GM23248 (cell line): ENCODE measurements at regions not wholly inside any gene's neighbourhood (a gene's known extent, or its start where the extent isn't known, plus 50 kb on each side); places are given as distances from the start of the nearest gene placed in this dataset.
"Not testable (repeated sequence)": the region's sequence is repeated elsewhere in the genome, so short reads cannot be mapped to it uniquely, and the experiment has no call there.

ENCODE experiments used
- DNase-seq: peaks from one replicate; pipeline ENCODE4 v3.0.0-alpha.2; 2015
- H2AFZ ChIP-seq: fragments of 200-600 bp; sonication (generic); 2 replicates; pipeline ENCODE4 v1.6.1; 2016; ENCODE audit warnings: antibody characterized with exemption
- H3F3A ChIP-seq: fragments of 200-600 bp; sonication (generic); 2 replicates; pipeline ENCODE4 v1.6.1; 2016; ENCODE audit warnings: mild to moderate bottlenecking, antibody characterized with exemption, mixed run types; ENCODE audit not compliant: insufficient read depth
- H3K27ac ChIP-seq: fragments of 200-600 bp; sonication (generic); 2 replicates; pipeline ENCODE4 v1.5.1; 2016; ENCODE audit warnings: mild to moderate bottlenecking
- H3K27me3 ChIP-seq: fragments of 200-600 bp; sonication (generic); replicated peaks from 2 replicates; pipeline ENCODE4 v1.6.1; 2016; ENCODE audit warnings: mild to moderate bottlenecking; ENCODE audit not compliant: insufficient read depth
- H3K36me3 ChIP-seq: fragments of 200-600 bp; sonication (generic); 2 replicates; pipeline ENCODE4 v1.6.1; 2016; ENCODE audit warnings: low read depth, mild to moderate bottlenecking
- H3K4me1 ChIP-seq: fragments of 200-600 bp; sonication (generic); 2 replicates; pipeline ENCODE4 v1.6.1; 2016; ENCODE audit warnings: mild to moderate bottlenecking; ENCODE audit not compliant: insufficient read depth
- H3K4me2 ChIP-seq: fragments of 200-600 bp; sonication (generic); one replicate; pipeline ENCODE4 v1.6.1; 2016; ENCODE audit warnings: mild to moderate bottlenecking; ENCODE audit not compliant: unreplicated experiment
- H3K4me3 ChIP-seq: fragments of 200-600 bp; sonication (generic); 2 replicates; pipeline ENCODE4 v1.5.1; 2016; ENCODE audit warnings: mild to moderate bottlenecking
- H3K79me2 ChIP-seq: fragments of 200-600 bp; sonication (generic); 2 replicates; pipeline ENCODE4 v1.6.1; 2016; ENCODE audit warnings: mild to moderate bottlenecking; ENCODE audit not compliant: insufficient read depth
- H3K9ac ChIP-seq: fragments of 200-600 bp; sonication (generic); 2 replicates; pipeline ENCODE4 v1.6.1; 2016; ENCODE audit warnings: mild to moderate bottlenecking
- H3K9me2 ChIP-seq: fragments of 200-600 bp; sonication (generic); 2 replicates; pipeline ENCODE4 v1.6.1; 2016; ENCODE audit warnings: mixed run types, mild to moderate bottlenecking, moderate library complexity; ENCODE audit not compliant: insufficient read depth
- H3K9me3 ChIP-seq: fragments of 200-600 bp; sonication (generic); one replicate; pipeline ENCODE4 v1.6.1; 2017; ENCODE audit warnings: low read depth
- H4K20me1 ChIP-seq: fragments of 200-600 bp; sonication (generic); 2 replicates; pipeline ENCODE4 v1.6.0; 2016; ENCODE audit not compliant: insufficient read depth
- EZH2 ChIP-seq: fragments of 200-600 bp; sonication (generic); IDR thresholded peaks from 2 replicates; pipeline ENCODE4 v1.6.1; 2018; ENCODE audit warnings: antibody characterized with exemption, mild to moderate bottlenecking; ENCODE audit not compliant: insufficient read depth, poor library complexity, severe bottlenecking
- EZH2phosphoT487 ChIP-seq: fragments of 200-600 bp; sonication (generic); IDR thresholded peaks from 2 replicates; pipeline ENCODE4 v1.6.1; 2018; ENCODE audit warnings: antibody characterized with exemption, moderate library complexity, mild to moderate bottlenecking, low read depth; ENCODE audit not compliant: insufficient read depth
- WGBS, 2 experiments: methylation state at CpG; one replicate each; pipeline ENCODE4 v1.1.6; 2015 to 2017; ENCODE audit warnings: low lambda C conversion rate in 2 of 2, low coverage in 1 of 2; ENCODE audit errors: missing lambda C conversion rate in 2 of 2; 5-methylcytosine and 5-hydroxymethylcytosine counted together
- in situ Hi-C: fragments of 300-500 bp; cut with MboI; formaldehyde crosslinking; loops from 2 replicates; pipeline ENCODE4 v1.15.0; 2020

DNA sequence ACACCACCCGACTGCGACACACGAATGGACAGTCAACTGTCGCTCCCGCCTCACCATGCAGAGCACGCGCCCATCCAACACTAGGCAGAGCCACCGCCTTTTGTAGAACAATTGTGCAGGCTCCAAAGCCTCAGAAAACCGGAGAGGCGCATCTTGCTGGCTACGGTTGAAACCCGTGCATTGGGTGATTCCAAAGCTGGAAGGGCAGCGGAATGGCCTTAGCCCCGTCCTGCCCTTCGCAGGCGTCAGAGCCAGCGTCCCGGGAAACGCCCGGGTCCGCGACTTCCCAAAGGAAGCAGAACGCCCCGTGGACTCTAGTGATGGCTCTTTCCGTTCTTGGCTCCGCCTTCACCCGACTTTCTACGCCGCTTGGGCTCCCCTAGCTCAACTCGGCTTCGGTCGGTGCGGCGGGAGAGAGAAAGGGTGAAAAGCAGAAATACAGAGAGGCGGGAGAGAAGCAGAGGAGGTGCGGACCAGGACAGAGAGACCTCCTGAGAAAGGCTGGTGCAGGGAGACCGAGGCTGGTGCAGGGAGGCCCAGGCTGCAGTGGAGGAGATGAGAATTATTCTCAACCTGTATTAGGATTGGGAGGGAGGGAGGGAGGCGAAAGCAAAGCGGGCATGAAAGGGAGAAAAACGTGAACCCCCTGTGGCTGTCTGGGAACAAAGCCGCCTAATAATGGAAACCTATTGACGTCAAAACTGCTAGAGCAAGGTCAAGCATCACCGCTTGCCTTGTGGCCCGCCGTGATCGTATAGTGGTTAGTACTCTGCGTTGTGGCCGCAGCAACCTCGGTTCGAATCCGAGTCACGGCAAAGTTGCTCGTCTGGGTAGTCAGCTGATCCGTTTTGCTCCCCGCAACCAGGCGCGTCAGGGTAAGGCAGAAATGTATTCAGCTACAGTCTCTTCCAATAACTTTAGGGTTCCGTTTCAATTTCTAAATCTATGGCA is 99.5 kb downstream of the PRKAB2 start:
- Histone ChIP-seq H3K27me3 (peaks cover 43% of the 10 kb centered on the region), H3K4me1 (no peaks in the 10 kb centered on the region), H2AFZ (peak overlapping the region; percentile 82), H3K9ac (no peak overlapping the region), H4K20me1 (no peaks in the 10 kb centered on the region), H3K9me3 (no peaks in the 10 kb centered on the region), H3K27ac (no peak overlapping the region), H3K36me3 (no peaks in the 10 kb centered on the region), H3K9me2 (no peaks in the 10 kb centered on the region), H3K4me2 (peak overlapping the region; percentile 78), H3K79me2 (no peaks in the 10 kb centered on the region), H3F3A (no peaks in the 10 kb centered on the region), H3K4me3 (peak overlapping the region; percentile 70)
- in situ Hi-C loops = no loop called here
- 6 to 8% methylated on average over 51 to 58 of the region's 58 CpGs for WGBS, 2 experiments
- DNase-seq = peak; percentile 56
- TF ChIP-seq EZH2 = no peak
- TF ChIP-seq EZH2phosphoT487 = no peak

DNA sequence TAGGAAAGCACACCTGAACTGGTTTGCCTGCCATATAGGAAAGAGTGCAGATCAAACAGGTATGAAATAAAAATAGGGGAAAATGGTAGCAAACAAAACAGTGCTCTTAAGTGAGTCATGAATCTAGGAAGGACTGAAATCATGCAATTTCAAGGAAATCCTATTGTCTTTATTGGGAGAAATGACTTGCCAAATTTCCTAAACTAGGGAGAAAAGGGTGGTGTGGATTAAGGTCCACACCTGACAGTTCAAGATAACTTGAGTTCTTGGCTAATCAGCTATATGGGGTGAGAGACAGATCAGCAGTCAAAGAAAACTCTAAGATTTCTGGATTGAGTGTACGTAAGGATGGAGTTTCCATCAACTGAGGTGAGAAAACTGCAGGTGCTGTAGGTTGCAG is 101.1 kb downstream of the PRKAB2 start:
- Histone ChIP-seq H3K27ac (no peak overlapping the region), H4K20me1 (no peaks in the 10 kb centered on the region), H3F3A (no peaks in the 10 kb centered on the region), H3K36me3 (no peaks in the 10 kb centered on the region), H3K4me1 (no peaks in the 10 kb centered on the region), H3K4me2 (no peak overlapping the region), H3K9me3 (no peaks in the 10 kb centered on the region), H2AFZ (no peak overlapping the region), H3K79me2 (no peaks in the 10 kb centered on the region), H3K9ac (no peak overlapping the region), H3K4me3 (no peak overlapping the region), H3K27me3 (peaks cover 27% of the 10 kb centered on the region), H3K9me2 (no peaks in the 10 kb centered on the region)
- in situ Hi-C loops = no loop called here
- TF ChIP-seq EZH2 = no peak
- TF ChIP-seq EZH2phosphoT487 = no peak
- WGBS, 2 experiments = 70 to 95% methylated on average over 1 of the region's 1 CpG
- no peak for DNase-seq

DNA sequence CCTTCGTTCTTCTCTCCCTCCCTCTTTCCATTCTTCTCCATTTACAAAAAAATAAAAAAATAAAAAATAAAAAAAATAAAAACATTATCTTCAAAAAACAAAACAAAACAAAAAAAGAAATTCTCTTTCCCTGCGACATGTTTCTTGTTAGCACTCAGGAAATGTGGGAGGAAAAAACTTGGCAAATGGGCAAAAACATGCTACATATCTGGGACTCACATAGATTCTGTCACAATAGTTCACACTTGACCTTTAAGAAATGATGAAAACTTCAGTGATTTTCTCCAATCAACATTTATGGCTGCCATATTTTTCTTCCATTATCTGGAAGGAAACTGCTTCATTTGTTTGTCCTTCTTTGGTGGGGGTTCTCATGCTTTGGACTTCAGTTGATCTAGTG is 109.3 kb downstream of the PRKAB2 start:
- WGBS, 2 experiments = 0 to 2% methylated on average over 2 of the region's 2 CpGs
- H3F3A ChIP-seq = no peaks in the 10 kb centered on the region
- no peak overlapping the region for H3K27ac ChIP-seq
- H3K4me1 ChIP-seq = no peaks in the 10 kb centered on the region
- H3K9me3 ChIP-seq = no peaks in the 10 kb centered on the region
- TF ChIP-seq EZH2phosphoT487 = no peak
- TF ChIP-seq EZH2 = no peak
- peak; percentile 26 for DNase-seq
- in situ Hi-C loops = no loop called here
- no peaks in the 10 kb centered on the region for H3K79me2 ChIP-seq
- no peak overlapping the region for H3K4me2 ChIP-seq
- no peak overlapping the region for H3K4me3 ChIP-seq
- no peaks in the 10 kb centered on the region for H3K27me3 ChIP-seq
- no peaks in the 10 kb centered on the region for H3K9me2 ChIP-seq
- no peaks in the 10 kb centered on the region for H3K36me3 ChIP-seq
- H2AFZ ChIP-seq = no peak overlapping the region
- H3K9ac ChIP-seq = no peak overlapping the region
- no peaks in the 10 kb centered on the region for H4K20me1 ChIP-seq

DNA sequence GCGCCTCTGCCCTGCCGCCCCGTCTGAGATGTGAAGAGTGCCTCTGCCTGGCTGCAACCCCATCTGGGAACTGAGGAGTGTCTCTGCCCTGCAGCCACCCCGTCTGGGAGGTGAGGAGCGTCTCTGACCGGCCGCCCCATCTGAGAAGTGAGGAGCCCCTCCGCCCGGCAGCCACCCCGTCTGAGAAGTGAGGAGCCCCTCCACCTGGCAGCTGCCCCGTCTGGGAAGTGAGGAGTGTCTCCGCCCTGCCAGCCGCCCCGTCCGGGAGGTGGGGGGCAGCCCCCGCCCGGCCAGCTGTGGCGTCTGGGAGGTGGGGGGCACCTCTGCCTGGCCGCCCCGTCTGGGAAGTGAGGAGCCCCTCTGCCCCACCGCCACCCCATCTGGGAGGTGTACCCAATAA is 110.4 kb downstream of the PRKAB2 start:
- H3F3A ChIP-seq, H3K4me2 ChIP-seq, H3K27me3 ChIP-seq, H3K27ac ChIP-seq, H3K79me2 ChIP-seq, DNase-seq, H4K20me1 ChIP-seq, H3K4me3 ChIP-seq, H3K36me3 ChIP-seq, H3K9ac ChIP-seq, in situ Hi-C loops, H2AFZ ChIP-seq, H3K4me1 ChIP-seq, H3K9me2 ChIP-seq, H3K9me3 ChIP-seq: not testable (repeated sequence)
- WGBS, 2 experiments = 67 to 76% methylated on average over 1 to 19 of the region's 21 CpGs
